Prostate gland (tissue), 2 donors: ENCODE measurements at regions not wholly inside any gene's neighbourhood (a gene's known extent, or its start where the extent isn't known, plus 50 kb on each side); places are given as distances from the start of the nearest gene placed in this dataset.

ENCODE experiments used
- DNase-seq: peaks from one replicate; pipeline ENCODE4 v3.0.0-alpha.2; 2019; ENCODE audit warnings: low spot score
- H3K27ac ChIP-seq, 2 donors: fragments of 200-600 bp; sonication (generic); 2 replicates each; pipeline ENCODE4 v1.5.1; 2017 to 2019
- H3K27me3 ChIP-seq: fragments of 200-600 bp; sonication (generic); replicated peaks from 2 replicates; pipeline ENCODE4 v1.5.1; 2019; ENCODE audit not compliant: insufficient read depth
- H3K36me3 ChIP-seq, 2 donors: fragments of 200-600 bp; sonication (generic); 1 replicate in 1 of 2; 2 replicates in 1 of 2; pipeline versions ENCODE4 v1.5.1 to v1.8.1; 2017 to 2019
- H3K4me1 ChIP-seq: fragments of 200-600 bp; sonication (generic); replicated peaks from 2 replicates; pipeline ENCODE4 v1.5.1; 2019
- H3K4me3 ChIP-seq, 2 donors: fragments of 200-600 bp; sonication (generic); 2 replicates each; pipeline ENCODE4 v1.5.1; 2017 to 2019
- H3K9me3 ChIP-seq: fragments of 200-600 bp; sonication (generic); 2 replicates; pipeline ENCODE4 v1.5.1; 2017
- POLR2A ChIP-seq: fragments of 450-650 bp; IDR thresholded peaks from one replicate; pipeline ENCODE4 v1.6.1; 2016; ENCODE audit warnings: antibody characterized with exemption, mild to moderate bottlenecking
- POLR2AphosphoS5 ChIP-seq: sonication (generic); formaldehyde crosslinking; IDR thresholded peaks from one replicate; pipeline ENCODE4 v1.6.1; 2017; ENCODE audit warnings: antibody characterized with exemption
- WGBS: methylation state at CpG from one replicate; pipeline ENCODE4 v1.1.5; 2018; 5-methylcytosine and 5-hydroxymethylcytosine counted together
- intact Hi-C: fragments of 100-400 bp; cut with DNase I; formaldehyde crosslinking; loops from one replicate; pipeline ENCODE4 v1.14.2; 2022
- TF ChIP-seq, protein P1 (sequence below), 4 experiments: fragments of 200-600 bp in 2 of 4; fragments of 450-650 bp in 2 of 4; sonication (generic) in 2 of 4; IDR thresholded peaks; 1 replicate in 3 of 4; 2 replicates in 1 of 4; pipeline ENCODE4 v1.5.1; 2016 to 2019; ENCODE audit warnings: antibody characterized with exemption in 4 of 4, mild to moderate bottlenecking in 2 of 4, moderate library complexity in 2 of 4

DNA sequence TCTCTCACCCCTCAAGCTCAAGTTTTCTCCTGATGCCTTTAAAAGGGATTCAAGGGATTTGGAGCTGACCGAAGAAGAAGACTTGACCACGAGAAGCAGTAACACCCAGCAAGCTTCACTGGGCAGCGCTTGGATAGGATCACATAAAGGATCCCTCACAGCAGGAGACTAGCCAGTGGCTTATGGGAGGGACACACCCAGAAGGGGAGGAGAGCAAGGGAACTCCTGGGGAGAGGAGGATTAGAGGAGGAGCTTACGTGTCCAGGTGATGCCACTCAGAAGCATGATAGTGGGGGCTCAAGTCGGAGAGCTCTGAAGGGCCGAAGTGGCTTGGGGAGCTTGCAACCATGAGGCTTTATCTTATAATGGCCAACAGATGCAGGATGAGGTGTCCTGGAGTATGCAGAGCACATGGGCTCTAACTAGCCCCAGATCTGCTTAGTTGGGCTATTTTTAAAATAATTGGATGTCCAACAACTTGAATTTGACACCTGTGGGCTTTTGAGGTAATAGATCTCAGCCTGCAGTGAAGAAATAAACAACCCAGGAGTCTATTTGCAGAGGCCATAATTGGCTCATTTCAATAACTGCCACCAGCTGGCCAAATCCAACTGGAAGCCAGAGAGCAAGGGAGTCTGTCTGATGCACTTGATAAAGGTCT lies 137.9 kb upstream of the EXOC2 start:
- no peaks in the 10 kb centered on the region for H3K9me3 ChIP-seq
- DNase-seq = no peak
- intact Hi-C loops = no loop called here
- H3K4me3 ChIP-seq = no peak overlapping the region
- H3K4me1 ChIP-seq = no peaks in the 10 kb centered on the region
- WGBS = 93% methylated on average over 6 of the region's 6 CpGs
- no peaks in the 10 kb centered on the region for H3K36me3 ChIP-seq
- TF ChIP-seq POLR2AphosphoS5 (no peak), POLR2A (no peak)
- TF ChIP-seq, protein P1, sequence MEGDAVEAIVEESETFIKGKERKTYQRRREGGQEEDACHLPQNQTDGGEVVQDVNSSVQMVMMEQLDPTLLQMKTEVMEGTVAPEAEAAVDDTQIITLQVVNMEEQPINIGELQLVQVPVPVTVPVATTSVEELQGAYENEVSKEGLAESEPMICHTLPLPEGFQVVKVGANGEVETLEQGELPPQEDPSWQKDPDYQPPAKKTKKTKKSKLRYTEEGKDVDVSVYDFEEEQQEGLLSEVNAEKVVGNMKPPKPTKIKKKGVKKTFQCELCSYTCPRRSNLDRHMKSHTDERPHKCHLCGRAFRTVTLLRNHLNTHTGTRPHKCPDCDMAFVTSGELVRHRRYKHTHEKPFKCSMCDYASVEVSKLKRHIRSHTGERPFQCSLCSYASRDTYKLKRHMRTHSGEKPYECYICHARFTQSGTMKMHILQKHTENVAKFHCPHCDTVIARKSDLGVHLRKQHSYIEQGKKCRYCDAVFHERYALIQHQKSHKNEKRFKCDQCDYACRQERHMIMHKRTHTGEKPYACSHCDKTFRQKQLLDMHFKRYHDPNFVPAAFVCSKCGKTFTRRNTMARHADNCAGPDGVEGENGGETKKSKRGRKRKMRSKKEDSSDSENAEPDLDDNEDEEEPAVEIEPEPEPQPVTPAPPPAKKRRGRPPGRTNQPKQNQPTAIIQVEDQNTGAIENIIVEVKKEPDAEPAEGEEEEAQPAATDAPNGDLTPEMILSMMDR (IDR thresholded peaks at IDR 0.05) = no peak
- no peak overlapping the region for H3K27ac ChIP-seq
- no peaks in the 10 kb centered on the region for H3K27me3 ChIP-seq

DNA sequence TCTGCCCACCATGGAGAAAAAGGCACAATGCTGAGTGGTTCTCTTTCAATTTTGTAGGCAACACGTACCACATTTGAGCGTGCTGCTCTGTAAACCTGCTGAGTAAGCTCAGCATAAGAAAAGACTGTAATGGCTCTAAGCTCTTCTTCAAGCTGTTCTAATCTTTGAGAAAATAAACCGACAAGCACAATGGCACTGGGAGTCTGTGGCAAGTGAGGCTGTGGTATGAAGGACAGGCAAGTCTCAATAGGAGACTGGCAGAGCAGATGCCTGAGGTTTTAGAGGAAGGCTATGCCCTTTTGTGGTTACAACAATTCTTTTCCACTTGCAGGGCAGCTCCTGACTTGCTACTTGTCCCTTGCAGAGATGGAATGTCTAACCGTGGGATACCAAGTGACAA lies 136.7 kb upstream of the EXOC2 start:
- 45% methylated on average over 4 of the region's 4 CpGs for WGBS
- intact Hi-C loops = no loop called here
- Histone ChIP-seq H3K27me3 (no peaks in the 10 kb centered on the region), H3K36me3 (no peaks in the 10 kb centered on the region), H3K9me3 (no peaks in the 10 kb centered on the region), H3K27ac (no peak overlapping the region), H3K4me3 (no peak overlapping the region), H3K4me1 (no peaks in the 10 kb centered on the region)
- DNase-seq = no peak
- TF ChIP-seq POLR2AphosphoS5 = no peak
- TF ChIP-seq, protein P1 (IDR thresholded peaks at IDR 0.05) = no peak

DNA sequence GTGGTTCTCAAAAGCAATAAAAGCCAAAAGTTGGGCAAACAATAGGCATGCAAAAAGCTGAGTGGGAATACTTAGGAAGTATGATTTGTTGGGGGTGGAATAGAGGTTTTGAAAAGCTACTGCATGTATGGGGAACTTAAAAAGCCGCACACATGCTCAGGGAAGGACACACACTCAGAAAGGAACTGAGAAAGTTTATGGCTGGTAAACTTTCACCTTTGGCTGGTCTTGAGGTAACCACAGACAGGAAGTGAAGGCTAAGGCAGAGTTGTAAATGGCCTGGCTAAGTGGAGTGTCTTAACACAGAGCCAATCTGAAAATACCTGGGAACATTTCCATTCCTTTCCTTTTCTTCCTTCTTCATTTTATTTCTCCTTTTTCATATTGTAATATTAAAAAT lies 134.5 kb upstream of the EXOC2 start:
- Histone ChIP-seq H3K27ac (no peak overlapping the region), H3K36me3 (no peaks in the 10 kb centered on the region), H3K9me3 (no peaks in the 10 kb centered on the region), H3K27me3 (no peaks in the 10 kb centered on the region), H3K4me1 (no peaks in the 10 kb centered on the region), H3K4me3 (no peak overlapping the region)
- 97% methylated on average over 1 of the region's 1 CpG for WGBS
- no peak for DNase-seq
- TF ChIP-seq POLR2AphosphoS5 = no peak
- TF ChIP-seq, protein P1 (IDR thresholded peaks at IDR 0.05) = no peak
- TF ChIP-seq POLR2A = no peak
- intact Hi-C loops = no loop called here

DNA sequence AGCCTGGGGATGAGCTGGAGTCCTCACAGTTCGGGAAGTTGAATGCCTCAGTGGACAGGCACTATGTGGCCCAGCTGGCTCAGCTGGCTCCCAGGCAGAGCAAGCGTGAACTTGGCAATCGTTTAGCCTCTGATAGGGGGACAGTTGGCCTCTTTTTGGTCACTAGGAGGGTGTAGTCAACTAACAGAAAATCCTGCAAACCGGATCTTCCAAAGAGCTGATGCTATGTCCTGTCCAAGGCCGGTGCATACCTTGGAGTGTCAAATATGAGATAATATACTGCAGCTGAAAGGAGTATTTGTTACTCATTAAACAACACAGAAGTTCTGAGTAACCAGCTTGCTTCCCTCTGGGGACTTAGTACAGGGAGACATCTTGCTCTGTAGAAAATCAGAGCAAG lies 126.2 kb upstream of the EXOC2 start:
- no peak for DNase-seq
- Histone ChIP-seq H3K27ac (no peak overlapping the region), H3K4me3 (no peak overlapping the region), H3K36me3 (no peaks in the 10 kb centered on the region), H3K9me3 (no peaks in the 10 kb centered on the region), H3K4me1 (no peaks in the 10 kb centered on the region), H3K27me3 (no peaks in the 10 kb centered on the region)
- intact Hi-C loops = no loop called here
- WGBS = 64% methylated on average over 5 of the region's 5 CpGs
- TF ChIP-seq, protein P1 (IDR thresholded peaks at IDR 0.05) = no peak
- TF ChIP-seq POLR2A (no peak), POLR2AphosphoS5 (no peak)

DNA sequence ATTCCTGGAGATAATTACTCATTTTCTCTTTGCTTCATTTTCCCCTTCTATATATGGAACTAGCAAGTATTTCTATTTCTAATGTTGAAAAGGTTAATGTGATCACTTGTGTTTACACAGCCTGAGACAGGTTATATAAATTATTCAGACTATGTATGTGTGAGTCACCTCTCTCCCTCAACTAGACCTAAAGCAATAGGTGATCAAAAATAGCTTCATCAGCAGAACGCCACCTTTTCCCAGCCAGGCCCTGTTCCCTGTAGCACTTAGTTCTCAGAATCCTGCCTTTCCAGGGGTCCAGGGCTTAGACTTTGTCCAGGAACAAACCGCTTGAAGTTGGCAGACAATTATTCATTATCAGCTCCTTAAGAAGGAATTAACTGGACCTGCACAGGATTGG lies 125.3 kb upstream of the EXOC2 start:
- no peaks in the 10 kb centered on the region for H3K9me3 ChIP-seq
- H3K36me3 ChIP-seq = no peaks in the 10 kb centered on the region
- no peaks in the 10 kb centered on the region for H3K4me1 ChIP-seq
- TF ChIP-seq, protein P1 (IDR thresholded peaks at IDR 0.05) = no peak
- no peak overlapping the region for H3K27ac ChIP-seq
- intact Hi-C loops = no loop called here
- no peak for DNase-seq
- H3K4me3 ChIP-seq = no peak overlapping the region
- WGBS = 64% methylated on average over 2 of the region's 2 CpGs
- no peaks in the 10 kb centered on the region for H3K27me3 ChIP-seq
